NB4 (cell line): ENCODE measurements at regions not wholly inside any gene's neighbourhood (a gene's known extent, or its start where the extent isn't known, plus 50 kb on each side); places are given as distances from the start of the nearest gene placed in this dataset.

Source experiments
- CTCF ChIP-seq: IDR thresholded peaks from one replicate; pipeline ENCODE4 v1.5.1; 2012; ENCODE audit warnings: low read depth, low read length
- MYC ChIP-seq: IDR thresholded peaks from 2 replicates; pipeline ENCODE4 v1.6.1; 2011; ENCODE audit warnings: low read depth, low read length
- POLR2A ChIP-seq: IDR thresholded peaks from 2 replicates; pipeline ENCODE4 v1.6.1; 2011; ENCODE audit warnings: mild to moderate bottlenecking; ENCODE audit not compliant: insufficient read length; ENCODE audit errors: extremely low read depth
- TF ChIP-seq, protein P1 (sequence below): IDR thresholded peaks from 2 replicates; pipeline ENCODE4 v1.6.1; 2011; ENCODE audit warnings: low read depth, low read length

DNA sequence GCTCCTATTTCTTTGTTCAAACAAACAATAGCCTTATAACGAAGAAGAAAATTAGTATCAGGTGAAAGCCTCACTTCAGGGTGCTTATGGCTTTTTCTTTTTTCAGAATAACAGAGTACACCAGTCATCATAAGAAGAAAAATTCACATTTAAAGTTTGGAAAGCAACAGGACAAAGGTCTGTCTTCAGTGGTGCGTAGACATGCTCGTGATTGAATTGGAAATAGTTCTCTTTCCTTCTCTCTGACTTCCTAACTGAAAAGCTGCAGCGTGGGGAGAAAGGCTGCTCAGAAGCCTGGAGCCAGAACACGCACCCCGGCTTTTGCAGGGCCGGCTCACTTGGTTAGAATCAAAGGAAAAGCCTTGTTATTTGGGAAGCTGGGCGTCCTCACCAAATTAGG lies 127.6 kb upstream of the ZNF516 start:
- TF ChIP-seq CTCF (no peak), POLR2A (no peak), MYC (no peak)
- TF ChIP-seq, protein P1, sequence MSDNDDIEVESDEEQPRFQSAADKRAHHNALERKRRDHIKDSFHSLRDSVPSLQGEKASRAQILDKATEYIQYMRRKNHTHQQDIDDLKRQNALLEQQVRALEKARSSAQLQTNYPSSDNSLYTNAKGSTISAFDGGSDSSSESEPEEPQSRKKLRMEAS, result no peak
